DND-41 (cell line): ENCODE measurements at regions not wholly inside any gene's neighbourhood (a gene's known extent, or its start where the extent isn't known, plus 50 kb on each side); places are given as distances from the start of the nearest gene placed in this dataset.

ENCODE experiments used
- CTCF ChIP-seq: IDR thresholded peaks from 2 replicates; pipeline ENCODE4 v1.5.1; 2012; ENCODE audit warnings: borderline replicate concordance, low read length, moderate library complexity, mild to moderate bottlenecking; ENCODE audit not compliant: poor library complexity, severe bottlenecking; ENCODE audit errors: extremely low read depth
- EZH2 ChIP-seq: IDR thresholded peaks from 3 replicates; pipeline ENCODE4 v1.6.1; 2012; ENCODE audit warnings: borderline replicate concordance, low read depth, mild to moderate bottlenecking, moderate library complexity, low read length, inconsistent platforms; ENCODE audit not compliant: severe bottlenecking

- TF ChIP-seq CTCF (no peak), EZH2 (no peak)
Measured at GRCh38 chr17:63308272-63308671, 137.8 kb downstream of the CYB561 start.
